ENCODE measurements at regions not wholly inside any gene's neighbourhood (a gene's known extent, or its start where the extent isn't known, plus 50 kb on each side); places are given as distances from the start of the nearest gene placed in this dataset.

GRCh38 chr2:516944-517343, 160.3 kb downstream of the TMEM18 start:
- Histone ChIP-seq H3K36me3 (ENCODE audit: control insufficient read depth, insufficient read depth, low read length) (no peaks in the 10 kb centered on the region), H2AFZ (ENCODE audit: low read length) (no peak overlapping the region), H3K4me3 (replicated peaks in 1 of 4; ENCODE audit: control extremely low read depth in 1 of 4, insufficient read depth in 1 of 4, low read depth in 3 of 4, low read length in 4 of 4) (no peak overlapping the region), H3K4me1 (ENCODE audit: control insufficient read depth, extremely low read depth, insufficient read depth, low read length) (no peaks in the 10 kb centered on the region), H3K79me2 (ENCODE audit: control insufficient read depth, insufficient read depth, low read length) (no peaks in the 10 kb centered on the region), H4K20me1 (ENCODE audit: control insufficient read depth, extremely low read depth, insufficient read depth, low read length) (no peaks in the 10 kb centered on the region), H3K27me3 (ENCODE audit: control insufficient read depth, insufficient read depth, low read length) (no peaks in the 10 kb centered on the region), H3K27ac (ENCODE audit: insufficient read depth, low read length) (no peak overlapping the region), H3K9ac (ENCODE audit: insufficient read depth, low read length) (no peak overlapping the region), H3K9me3 (ENCODE audit: control insufficient read depth, insufficient read depth, low read depth, low read length) (no peaks in the 10 kb centered on the region), H3K4me2 (ENCODE audit: extremely low read depth, insufficient read depth, low read length) (no peak overlapping the region)
- TF ChIP-seq EZH2 (IDR thresholded peaks at IDR 0.05; ENCODE audit: low read length, missing control alignments), result no peak
- TF ChIP-seq, protein P1, sequence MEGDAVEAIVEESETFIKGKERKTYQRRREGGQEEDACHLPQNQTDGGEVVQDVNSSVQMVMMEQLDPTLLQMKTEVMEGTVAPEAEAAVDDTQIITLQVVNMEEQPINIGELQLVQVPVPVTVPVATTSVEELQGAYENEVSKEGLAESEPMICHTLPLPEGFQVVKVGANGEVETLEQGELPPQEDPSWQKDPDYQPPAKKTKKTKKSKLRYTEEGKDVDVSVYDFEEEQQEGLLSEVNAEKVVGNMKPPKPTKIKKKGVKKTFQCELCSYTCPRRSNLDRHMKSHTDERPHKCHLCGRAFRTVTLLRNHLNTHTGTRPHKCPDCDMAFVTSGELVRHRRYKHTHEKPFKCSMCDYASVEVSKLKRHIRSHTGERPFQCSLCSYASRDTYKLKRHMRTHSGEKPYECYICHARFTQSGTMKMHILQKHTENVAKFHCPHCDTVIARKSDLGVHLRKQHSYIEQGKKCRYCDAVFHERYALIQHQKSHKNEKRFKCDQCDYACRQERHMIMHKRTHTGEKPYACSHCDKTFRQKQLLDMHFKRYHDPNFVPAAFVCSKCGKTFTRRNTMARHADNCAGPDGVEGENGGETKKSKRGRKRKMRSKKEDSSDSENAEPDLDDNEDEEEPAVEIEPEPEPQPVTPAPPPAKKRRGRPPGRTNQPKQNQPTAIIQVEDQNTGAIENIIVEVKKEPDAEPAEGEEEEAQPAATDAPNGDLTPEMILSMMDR (conservative IDR thresholded peaks at IDR 0.05 in 1 of 2, IDR thresholded peaks at IDR 0.05 in 1 of 2; ENCODE audit: low read depth in 1 of 2, low read length in 2 of 2), result no peak
- no peak for DNase-seq (ENCODE audit: low read depth in 2 of 2)

DNA sequence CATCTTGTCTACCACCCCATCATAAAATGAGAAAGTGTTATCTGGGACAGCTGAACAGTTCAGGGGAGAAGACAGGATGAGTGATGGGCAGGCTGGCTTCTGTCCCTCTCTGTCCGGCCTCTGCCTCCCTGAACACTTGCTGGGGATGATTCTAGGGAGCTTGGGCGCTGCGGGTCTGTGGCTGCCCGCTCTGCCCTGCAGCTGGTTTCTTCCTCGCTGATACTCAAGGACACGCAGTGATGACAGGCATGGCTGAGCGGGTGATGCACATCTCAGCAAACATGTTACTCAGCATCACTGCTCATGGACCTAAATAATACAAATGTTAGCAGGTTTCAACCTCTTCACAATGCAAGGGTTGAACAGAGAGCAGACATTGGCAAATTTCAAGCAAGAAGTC, 161.1 kb downstream of the TMEM18 start:
- Histone ChIP-seq H4K20me1 (ENCODE audit: control insufficient read depth, extremely low read depth, insufficient read depth, low read length) (no peaks in the 10 kb centered on the region), H2AFZ (ENCODE audit: low read length) (no peak overlapping the region), H3K27me3 (ENCODE audit: control insufficient read depth, insufficient read depth, low read length) (no peaks in the 10 kb centered on the region), H3K79me2 (ENCODE audit: control insufficient read depth, insufficient read depth, low read length) (no peaks in the 10 kb centered on the region), H3K9ac (ENCODE audit: insufficient read depth, low read length) (no peak overlapping the region), H3K9me3 (ENCODE audit: control insufficient read depth, insufficient read depth, low read depth, low read length) (no peaks in the 10 kb centered on the region), H3K4me2 (ENCODE audit: extremely low read depth, insufficient read depth, low read length) (no peak overlapping the region), H3K4me3 (replicated peaks in 1 of 4; ENCODE audit: control extremely low read depth in 1 of 4, insufficient read depth in 1 of 4, low read depth in 3 of 4, low read length in 4 of 4) (no peak overlapping the region), H3K27ac (ENCODE audit: insufficient read depth, low read length) (no peak overlapping the region), H3K36me3 (ENCODE audit: control insufficient read depth, insufficient read depth, low read length) (no peaks in the 10 kb centered on the region), H3K4me1 (ENCODE audit: control insufficient read depth, extremely low read depth, insufficient read depth, low read length) (no peaks in the 10 kb centered on the region)
- DNase-seq (ENCODE audit: low read depth in 2 of 2), result no peak
- no peak for TF ChIP-seq EZH2 (IDR thresholded peaks at IDR 0.05; ENCODE audit: low read length, missing control alignments)

DNA sequence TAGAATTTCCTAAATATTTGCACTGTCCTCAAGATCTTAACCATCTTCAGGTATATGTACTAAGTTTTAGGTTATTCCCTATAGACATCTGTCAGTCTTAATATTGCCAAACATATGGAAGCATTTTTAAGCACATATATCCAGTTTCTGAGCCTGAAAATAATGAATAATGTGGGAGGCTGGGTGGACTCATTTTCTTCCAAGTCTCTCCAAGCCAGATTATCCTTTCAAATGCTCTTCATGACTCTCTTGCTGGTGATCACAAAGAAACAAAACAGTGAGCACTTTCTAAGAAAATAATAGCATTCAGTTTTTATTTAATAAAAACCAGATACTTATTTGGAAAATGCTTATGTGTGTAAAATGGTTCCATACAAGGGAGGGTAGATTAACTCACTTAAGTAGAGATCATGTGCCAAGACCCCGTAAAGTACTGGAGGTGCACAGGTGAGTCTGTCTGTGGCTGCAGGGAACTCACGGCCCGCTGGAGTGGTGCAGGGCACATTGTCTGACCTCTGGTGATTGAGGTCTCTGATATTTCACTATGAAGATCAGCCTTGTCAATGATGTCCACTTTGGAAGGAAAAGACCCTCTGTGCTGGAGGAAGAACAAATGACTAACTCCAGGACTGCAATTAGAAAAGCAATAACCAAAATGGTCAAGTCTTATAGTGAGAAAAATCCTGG, 161.6 kb downstream of the TMEM18 start:
- TF ChIP-seq, protein P1 (conservative IDR thresholded peaks at IDR 0.05 in 1 of 2, IDR thresholded peaks at IDR 0.05 in 1 of 2; ENCODE audit: low read depth in 1 of 2, low read length in 2 of 2), result no peak
- H3K79me2 ChIP-seq (ENCODE audit: control insufficient read depth, insufficient read depth, low read length), result no peaks in the 10 kb centered on the region
- H3K4me1 ChIP-seq (ENCODE audit: control insufficient read depth, extremely low read depth, insufficient read depth, low read length), result no peaks in the 10 kb centered on the region
- no peaks in the 10 kb centered on the region for H3K27me3 ChIP-seq (ENCODE audit: control insufficient read depth, insufficient read depth, low read length)
- H4K20me1 ChIP-seq (ENCODE audit: control insufficient read depth, extremely low read depth, insufficient read depth, low read length), result no peaks in the 10 kb centered on the region
- no peaks in the 10 kb centered on the region for H3K9me3 ChIP-seq (ENCODE audit: control insufficient read depth, insufficient read depth, low read depth, low read length)
- no peak for DNase-seq (ENCODE audit: low read depth in 2 of 2)
- no peaks in the 10 kb centered on the region for H3K36me3 ChIP-seq (ENCODE audit: control insufficient read depth, insufficient read depth, low read length)
- no peak overlapping the region for H3K4me3 ChIP-seq (replicated peaks in 1 of 4; ENCODE audit: control extremely low read depth in 1 of 4, insufficient read depth in 1 of 4, low read depth in 3 of 4, low read length in 4 of 4)
- no peak overlapping the region for H3K27ac ChIP-seq (ENCODE audit: insufficient read depth, low read length)
- no peak overlapping the region for H3K4me2 ChIP-seq (ENCODE audit: extremely low read depth, insufficient read depth, low read length)
- H3K9ac ChIP-seq (ENCODE audit: insufficient read depth, low read length), result no peak overlapping the region
- no peak overlapping the region for H2AFZ ChIP-seq (ENCODE audit: low read length)
